ENCODE measurements at regions not wholly inside any gene's neighbourhood (a gene's known extent, or its start where the extent isn't known, plus 50 kb on each side); places are given as distances from the start of the nearest gene placed in this dataset.

GRCh38 chr5:92002721-92003274 is 619.7 kb upstream of the ARRDC3 start:
- H3K4me3 ChIP-seq (ENCODE audit: low read depth, low read length), result no peak overlapping the region
- peak; percentile 62 for DNase-seq (ENCODE audit: low read depth)
- TF ChIP-seq CTCF (IDR thresholded peaks at IDR 0.05; ENCODE audit: insufficient read depth, low read depth, low read length), result no peak

- DNase-seq (ENCODE audit: low read depth), result no peak
- H3K4me3 ChIP-seq (ENCODE audit: low read depth, low read length), result no peak overlapping the region
- TF ChIP-seq CTCF (IDR thresholded peaks at IDR 0.05; ENCODE audit: insufficient read depth, low read depth, low read length), result no peak
Measured at GRCh38 chr5:91998774-91999173, 615.7 kb upstream of the ARRDC3 start.

- DNase-seq (ENCODE audit: low read depth), result no peak
- no peak for TF ChIP-seq CTCF (IDR thresholded peaks at IDR 0.05; ENCODE audit: insufficient read depth, low read depth, low read length)
- H3K4me3 ChIP-seq (ENCODE audit: low read depth, low read length), result no peak overlapping the region
Measured at GRCh38 chr5:91983869-91984268, 600.8 kb upstream of the ARRDC3 start.

- DNase-seq (ENCODE audit: low read depth), result no peak
- TF ChIP-seq CTCF (IDR thresholded peaks at IDR 0.05; ENCODE audit: insufficient read depth, low read depth, low read length), result no peak
Measured at GRCh38 chr5:91978221-91978882, 595.2 kb upstream of the ARRDC3 start.

GRCh38 chr5:91977579-91977978 is 594.5 kb upstream of the ARRDC3 start:
- no peak for TF ChIP-seq CTCF (IDR thresholded peaks at IDR 0.05; ENCODE audit: insufficient read depth, low read depth, low read length)
- no peak overlapping the region for H3K4me3 ChIP-seq (ENCODE audit: low read depth, low read length)
- DNase-seq (ENCODE audit: low read depth), result no peak

More at GRCh38 chr5:91978221-91978882, 595.2 kb upstream of the ARRDC3 start:
- no peak overlapping the region for H3K4me3 ChIP-seq (ENCODE audit: low read depth, low read length)

GRCh38 chr5:91976451-91976850 is 593.3 kb upstream of the ARRDC3 start:
- H3K4me3 ChIP-seq (ENCODE audit: low read depth, low read length), result no peak overlapping the region
- DNase-seq (ENCODE audit: low read depth), result no peak
- TF ChIP-seq CTCF (IDR thresholded peaks at IDR 0.05; ENCODE audit: insufficient read depth, low read depth, low read length), result no peak

- H3K4me3 ChIP-seq (ENCODE audit: low read depth, low read length), result no peak overlapping the region
- no peak for TF ChIP-seq CTCF (IDR thresholded peaks at IDR 0.05; ENCODE audit: insufficient read depth, low read depth, low read length)
- no peak for DNase-seq (ENCODE audit: low read depth)
Measured at GRCh38 chr5:91963166-91963565, 580.0 kb upstream of the ARRDC3 start.
